Embryonic facial prominence (tissue), 1 donor: ENCODE measurements at regions not wholly inside any gene's neighbourhood (a gene's known extent, or its start where the extent isn't known, plus 50 kb on each side); places are given as distances from the start of the nearest gene placed in this dataset.
"Not testable (repeated sequence)": the region's sequence is repeated elsewhere in the genome, so short reads cannot be mapped to it uniquely, and the experiment has no call there.

Experiments
- DNase-seq: peaks from one replicate; pipeline ENCODE4 v3.0.0-alpha.2; 2016; ENCODE audit errors: extremely low spot score

DNA sequence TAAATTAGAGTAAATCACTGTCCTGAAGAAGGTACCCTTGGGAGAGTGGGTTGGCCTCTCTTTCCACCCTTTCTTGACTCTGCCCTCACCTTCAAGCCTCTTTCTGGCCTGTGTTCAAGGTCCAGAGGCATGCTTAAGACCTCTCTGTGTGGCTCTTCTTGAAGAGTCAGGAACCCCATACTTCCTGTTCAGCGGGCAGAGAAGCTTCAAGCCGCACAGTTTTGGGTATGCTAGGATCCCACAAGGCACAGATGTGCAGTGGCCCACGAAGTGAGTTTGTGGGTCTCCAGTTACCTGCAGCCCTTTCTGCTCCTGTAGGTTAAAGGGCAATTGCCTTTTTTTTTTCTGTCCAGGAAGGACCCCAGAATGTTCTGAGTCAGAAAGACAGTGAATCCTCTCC, 113.7 kb downstream of the PPIAL4A start:
- not testable (repeated sequence) for DNase-seq

DNA sequence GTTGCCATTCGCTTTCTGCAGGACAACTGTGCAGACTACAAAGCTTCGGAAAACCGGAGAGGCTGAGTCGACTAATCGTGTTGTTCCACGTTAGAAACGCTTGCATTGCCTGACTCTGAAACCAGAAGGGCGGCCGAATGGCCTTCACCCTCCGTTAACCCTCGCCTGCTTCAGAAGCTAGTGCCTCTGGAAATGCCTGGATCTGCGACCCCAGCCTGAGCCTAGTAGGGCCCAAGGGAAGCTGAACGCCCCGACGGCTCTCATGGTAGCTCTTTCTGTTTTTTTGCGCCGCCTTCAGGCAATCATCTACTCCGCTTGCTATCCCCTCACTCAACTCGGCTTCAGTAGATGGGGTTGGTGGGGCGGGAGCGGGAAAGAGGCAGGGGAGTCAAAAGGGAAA, 117.3 kb downstream of the PPIAL4A start:
- not testable (repeated sequence) for DNase-seq

DNA sequence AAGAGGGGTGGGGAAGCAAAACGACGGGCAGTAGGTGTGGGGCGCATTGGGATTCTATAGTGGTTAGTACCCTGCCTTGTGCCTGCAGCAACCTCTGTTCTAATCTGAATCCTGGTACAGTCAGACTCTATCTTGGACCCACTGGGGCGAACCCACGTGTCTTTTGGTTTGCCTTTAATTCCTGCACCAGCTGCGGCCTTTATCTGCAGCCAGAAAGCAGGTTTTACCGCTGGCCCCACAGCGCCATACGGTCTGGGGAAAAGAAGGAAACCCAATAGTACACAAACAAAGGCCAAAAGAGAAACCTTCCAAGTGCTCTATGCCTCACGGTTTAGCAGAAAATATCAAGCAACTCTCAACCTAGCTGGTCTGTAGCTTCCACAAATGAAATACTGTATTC, 118.2 kb downstream of the PPIAL4A start:
- DNase-seq, result not testable (repeated sequence)

DNA sequence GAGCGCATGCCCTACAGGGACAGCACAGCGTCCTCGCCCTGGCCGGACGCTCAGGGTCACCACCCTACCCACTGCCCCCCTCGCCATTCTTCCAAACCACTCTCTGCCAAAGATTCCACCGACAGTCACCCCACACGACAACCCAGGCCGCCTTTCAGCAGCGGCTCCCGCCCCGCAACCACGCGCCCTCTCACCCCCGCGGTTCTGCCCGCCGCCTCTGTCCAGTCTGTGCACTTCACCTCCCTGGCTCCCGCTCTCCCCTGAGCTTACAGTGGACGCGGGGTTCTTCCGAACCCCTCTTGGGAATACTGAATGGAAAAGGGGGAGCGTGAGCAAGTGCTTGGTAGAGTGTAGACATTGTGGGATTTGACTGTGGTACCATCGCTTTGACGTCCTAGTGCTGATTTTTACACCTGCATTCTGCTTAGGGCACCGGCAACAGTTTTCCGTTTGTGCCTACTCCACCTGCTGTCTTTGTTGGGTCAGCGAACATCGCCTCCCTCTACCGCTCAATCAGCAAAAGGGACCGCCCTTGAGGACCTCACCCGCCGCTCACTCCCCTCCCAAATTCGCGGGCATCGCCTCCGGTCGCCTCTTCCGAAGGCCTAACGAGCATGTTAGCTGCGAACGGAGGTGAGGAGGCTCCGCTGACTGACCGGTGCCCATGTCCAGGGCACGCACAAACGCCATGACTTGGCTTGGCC, 119.1 kb downstream of the PPIAL4A start:
- not testable (repeated sequence) for DNase-seq

DNA sequence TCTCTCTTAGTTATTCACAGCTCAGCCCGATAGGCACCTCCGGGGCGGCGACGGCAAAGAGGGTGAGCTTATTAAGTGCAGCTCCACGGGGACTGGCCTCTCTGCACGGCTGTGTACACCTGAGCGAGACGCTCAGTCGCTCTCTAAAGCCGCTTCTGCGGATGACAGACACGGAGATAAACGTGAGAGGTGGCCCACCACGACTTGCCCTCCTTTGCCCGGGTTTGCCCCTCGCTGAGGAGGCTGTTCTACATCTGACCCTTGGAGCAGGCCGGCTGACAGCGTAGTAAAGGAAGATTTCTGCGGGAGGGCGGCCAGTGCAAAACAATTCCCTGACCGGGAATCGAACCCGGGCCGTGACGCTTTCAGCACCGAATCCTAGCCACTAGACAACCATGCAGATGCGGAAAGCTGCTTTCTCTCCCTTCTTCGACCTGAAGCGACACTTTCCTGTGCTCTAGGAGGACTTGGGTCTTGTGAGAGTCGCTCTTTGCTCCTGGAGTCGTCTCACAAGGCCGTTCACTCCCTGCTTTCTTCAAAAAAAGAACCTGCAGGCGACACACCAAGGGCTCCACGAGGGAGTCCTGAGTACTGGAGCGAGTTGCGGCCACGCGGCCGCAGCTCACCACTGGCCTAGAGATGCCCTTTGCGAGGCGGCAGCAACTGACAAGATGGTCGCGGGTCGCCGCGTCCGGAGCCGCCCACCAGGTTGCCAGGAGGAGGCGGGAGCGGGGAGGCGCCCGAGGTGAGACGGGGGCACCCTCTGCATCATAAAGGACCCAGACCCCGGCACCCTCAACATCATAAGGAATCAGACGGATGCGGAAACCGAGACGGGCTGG, 119.9 kb downstream of the PPIAL4A start:
- DNase-seq, result not testable (repeated sequence)

DNA sequence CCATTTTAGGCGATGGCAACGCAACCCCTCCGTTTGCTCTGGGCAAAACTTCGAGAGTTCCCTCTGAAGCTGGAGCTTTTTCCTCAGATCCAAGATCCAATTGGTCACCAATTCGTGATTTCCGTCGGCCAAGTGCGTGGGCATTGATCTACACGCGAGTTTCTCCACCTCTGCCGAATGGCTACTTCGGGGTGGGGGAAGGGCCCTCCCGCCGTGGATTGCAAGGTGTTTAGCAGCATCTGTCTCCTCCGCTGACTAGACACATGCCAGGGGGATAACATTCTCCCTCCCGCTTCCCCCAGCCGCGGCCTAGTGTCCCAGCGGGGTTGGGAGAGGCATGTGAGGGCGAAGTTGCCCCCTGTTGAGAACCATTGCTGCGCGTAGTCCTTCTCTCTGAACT, 120.6 kb downstream of the PPIAL4A start:
- DNase-seq, result not testable (repeated sequence)

DNA sequence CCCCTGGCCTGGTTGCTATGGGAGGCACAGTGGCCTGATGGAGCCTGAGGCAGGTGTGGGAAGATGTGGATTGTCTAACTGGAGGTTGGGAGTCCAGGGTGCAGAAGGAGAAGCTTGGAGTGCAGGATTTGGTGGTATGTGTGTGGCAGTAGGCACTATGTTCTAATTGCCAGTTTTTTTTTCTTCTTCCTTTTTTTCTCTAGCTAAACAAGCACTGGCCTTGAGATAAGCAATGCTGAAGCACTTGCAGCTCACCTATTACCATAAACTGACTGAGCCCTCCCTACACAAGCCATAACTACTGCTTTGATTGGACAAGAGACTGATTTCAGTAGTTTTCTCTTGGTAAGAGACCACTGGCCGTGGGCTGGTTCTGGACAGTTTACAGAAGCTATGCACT, 123.6 kb downstream of the PPIAL4A start:
- not testable (repeated sequence) for DNase-seq

DNA sequence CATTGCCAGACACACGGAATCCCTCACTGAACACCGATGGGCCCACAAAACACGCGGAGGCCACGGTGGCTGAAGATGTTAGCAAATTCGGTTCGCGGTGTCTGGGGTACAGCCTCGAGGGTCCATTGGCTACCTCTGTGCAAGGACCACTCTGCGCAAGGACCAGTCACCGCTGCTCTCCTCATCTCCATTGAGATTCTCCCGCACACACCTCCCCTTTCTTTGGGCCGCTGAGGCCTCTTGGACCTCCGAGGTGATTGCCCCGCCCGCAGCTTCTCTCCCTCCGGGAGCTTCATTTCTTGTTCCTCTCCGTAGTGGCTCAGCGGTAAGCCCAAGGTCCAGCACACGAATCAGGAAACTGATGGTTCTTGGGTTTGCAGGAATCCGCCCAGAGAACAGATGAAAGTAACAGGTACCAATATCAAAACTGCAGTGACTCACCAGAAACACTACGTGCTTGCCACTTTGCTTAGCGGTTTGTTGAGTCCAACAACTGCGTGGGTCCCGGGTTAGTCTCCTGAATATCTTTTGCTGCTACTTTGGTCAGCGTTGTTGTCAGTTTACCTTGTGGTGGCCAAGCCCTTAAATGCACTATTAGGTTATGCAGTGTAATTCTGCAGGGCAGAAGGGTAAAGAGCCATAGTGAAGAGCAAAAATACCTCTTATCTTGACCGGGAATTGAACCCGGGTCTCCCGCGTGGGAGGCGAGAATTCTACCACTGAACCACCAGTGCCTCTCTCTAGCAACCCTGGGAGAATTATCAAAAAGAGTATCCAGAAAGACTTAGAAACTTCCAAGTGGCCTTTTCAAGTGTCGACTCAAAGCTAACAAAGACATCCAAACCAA, 126.8 kb downstream of the PPIAL4A start:
- DNase-seq, result peak; percentile 31

DNA sequence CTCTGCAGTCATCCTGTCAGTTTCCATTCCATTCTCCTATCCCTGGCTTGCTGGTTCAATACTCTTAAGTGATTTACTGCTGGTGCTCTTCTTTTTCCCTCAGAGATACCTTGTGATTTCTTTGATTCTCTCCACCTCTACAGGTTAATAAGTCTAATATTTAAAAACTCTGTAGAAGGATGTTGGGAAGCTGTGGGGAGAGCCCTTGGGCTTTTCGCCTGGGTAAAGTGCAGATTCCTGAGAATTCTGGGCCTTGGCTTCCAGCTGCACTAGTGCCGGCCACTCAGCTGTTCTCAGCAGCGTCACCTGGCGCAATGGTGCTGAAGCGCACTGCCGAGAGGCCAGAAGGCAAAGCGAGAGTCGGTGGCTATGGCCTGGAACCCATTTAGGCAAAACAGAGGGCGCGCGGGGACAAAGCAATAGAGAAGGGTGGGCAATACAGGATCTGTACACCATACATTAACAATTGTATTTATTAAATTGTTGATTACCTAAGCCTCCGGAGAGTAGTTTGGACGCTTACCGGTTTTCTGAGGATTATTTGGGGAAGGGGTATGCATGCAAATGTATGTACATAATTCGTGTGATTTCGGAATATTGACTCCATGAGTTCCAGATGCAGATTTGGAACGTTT, 130.3 kb downstream of the PPIAL4A start:
- DNase-seq, result not testable (repeated sequence)

DNA sequence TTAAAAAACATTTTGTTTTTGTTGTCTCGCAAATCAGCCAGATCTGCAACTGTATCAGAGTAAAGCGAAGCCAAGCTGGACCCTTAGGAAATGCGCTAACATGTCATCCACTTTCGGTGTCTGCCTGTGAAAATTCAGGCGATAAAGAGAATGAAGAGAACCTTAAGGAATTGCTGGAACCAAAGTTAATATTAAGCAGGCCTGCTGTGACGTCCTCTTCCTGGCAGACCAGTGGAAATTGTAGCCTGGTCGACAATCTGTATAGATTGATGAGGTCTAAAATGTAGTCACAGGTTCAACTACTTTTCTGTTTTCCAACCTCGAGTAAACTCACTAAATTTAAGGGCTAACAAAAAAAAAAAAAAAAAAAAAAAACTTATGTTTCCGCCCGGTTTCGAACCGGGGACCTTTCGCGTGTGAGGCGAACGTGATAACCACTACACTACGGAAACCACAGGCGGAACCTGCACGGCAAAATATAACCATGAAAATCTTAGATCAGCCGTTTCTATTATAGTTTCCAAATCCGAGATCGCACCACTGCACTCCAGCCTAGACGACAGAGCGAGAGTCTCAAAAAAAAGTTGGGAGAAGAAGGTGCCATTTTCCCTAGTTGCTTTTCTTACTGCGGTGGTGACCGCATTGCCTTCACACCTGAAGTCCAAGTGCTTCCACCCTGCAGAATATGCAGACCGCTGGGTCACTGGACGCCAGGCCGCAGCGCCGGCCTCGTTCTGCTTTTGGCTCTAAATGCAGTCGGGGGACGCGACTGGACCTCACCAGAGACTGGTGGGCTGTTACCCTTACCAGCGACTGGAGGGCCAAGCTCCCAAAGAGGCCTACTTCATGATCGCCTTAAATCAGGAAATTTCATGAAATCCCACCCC, 131.0 kb downstream of the PPIAL4A start:
- peak; percentile 61 for DNase-seq

DNA sequence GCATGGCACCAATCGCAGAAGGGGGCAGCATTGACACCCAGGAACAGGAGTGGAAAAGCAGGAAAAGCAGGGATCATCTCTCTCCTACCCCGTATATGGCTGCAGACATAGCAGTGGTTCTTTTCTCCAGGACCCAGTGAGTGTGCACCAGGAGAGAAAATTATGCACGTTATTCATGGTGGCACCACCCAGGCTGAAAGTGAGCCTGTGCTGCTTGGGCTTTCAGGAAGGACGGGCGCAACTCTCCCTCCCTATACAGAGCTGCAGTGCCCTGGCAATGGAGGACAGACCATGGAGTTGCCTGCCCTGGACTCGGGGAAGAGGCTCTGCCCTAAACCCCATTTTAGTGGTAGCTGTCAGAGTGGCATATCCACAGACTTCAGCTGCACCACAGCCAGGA, 132.1 kb downstream of the PPIAL4A start:
- DNase-seq, result not testable (repeated sequence)

DNA sequence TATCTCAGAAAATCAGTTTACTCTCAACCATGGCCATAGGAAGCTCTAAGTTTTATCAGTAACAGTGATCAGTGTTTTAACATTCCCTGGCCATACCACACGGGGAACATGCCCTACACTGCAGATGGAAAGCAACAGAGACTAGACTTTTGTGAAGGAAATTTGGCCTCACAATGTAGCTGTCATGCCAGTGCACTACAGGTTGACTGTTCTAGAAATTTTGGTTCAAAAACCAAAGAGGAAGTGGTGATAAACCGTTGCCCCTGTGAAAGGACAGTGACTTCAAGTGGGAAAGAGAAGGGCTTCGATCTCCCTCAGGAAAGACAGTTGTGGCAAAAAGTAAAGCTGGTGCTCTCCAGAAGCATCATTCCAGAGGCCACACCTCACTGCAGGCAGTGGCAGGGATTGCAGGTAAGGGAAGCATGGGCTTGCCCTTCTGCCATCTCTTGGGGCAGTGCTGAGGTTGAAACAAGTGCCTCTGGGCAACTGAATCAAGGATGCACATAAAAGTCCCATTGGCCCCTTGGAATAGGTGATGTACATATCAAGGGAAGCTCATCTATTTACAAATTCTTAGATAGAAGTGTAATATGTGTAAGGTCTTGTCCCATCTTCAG, 143.4 kb downstream of the PPIAL4A start:
- DNase-seq, result not testable (repeated sequence)

DNA sequence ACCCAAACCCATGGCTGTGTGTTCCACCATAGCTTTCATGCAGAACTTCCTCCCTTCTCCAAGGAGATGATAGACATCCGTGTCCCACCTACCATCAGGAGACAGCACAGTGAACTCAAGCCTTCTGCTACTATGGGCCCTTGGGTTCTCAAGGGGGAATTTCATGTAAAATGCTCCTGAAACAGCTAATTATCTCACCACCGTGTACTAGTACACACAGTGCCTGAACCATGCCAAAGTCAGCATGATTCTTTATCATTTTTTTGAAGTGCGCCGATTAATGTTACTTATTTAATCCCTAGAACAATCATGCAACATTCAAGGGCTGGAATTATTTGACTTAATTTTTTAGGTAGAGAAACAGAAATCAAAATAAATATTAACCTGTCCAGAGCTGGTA, 147.2 kb downstream of the PPIAL4A start:
- not testable (repeated sequence) for DNase-seq

DNA sequence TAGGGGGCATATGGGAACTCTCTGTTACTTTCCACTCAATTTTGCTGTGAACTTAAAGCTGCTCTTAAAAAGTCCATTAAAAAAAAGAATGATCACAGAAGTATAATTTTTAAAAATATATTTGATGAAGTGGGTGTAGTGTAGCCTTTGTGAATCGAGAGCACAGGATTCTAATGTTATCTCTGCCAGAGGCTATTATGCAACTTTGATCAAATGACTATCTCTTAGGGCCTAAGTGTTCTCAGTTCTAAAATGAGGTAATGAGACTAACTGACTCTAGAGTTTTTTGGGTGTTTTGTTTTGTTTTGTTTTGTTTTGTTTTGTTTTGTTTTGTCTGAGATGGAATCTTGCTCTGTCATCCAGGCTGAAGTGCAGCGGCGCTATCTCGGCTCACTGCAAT, 143.2 kb downstream of the FAM72B start:
- DNase-seq, result not testable (repeated sequence)

DNA sequence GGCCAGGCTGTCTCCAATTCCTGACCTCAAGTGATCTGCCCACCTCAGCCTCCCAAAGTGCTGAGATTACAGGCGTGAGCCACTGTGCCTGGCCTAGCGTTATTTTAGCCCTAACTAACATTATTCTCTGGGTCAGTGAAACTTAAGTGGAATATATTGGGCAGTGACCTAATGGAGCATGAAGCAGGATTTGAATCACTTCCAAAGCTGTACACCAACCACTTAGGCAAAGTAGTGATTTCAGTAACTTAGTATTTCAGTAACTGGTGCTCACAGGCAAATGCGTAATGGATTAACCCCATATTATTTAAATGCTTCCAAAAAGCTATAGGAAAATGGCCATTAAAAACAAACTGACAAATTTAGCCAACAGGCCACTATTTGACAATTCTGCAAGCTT, 142.6 kb downstream of the FAM72B start:
- not testable (repeated sequence) for DNase-seq

DNA sequence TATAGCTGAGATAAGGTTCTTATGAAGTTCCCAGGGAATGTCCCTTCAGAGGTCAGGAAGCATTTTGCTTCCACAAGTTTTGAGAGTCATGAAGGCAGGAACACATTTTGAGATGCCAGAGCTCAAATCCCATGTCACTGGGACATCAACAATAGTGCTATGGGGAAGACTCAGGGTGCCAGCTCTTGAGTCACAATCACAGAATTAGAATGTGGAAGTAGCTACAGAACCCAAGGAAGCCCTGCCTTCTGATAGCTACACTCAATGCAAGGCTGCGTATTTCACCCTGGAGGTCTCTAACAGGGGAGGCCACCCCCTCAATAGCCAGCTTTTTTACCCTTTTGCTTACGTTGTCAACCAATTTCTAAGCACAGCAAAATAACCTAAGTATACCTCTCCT, 141.3 kb downstream of the FAM72B start:
- DNase-seq, result not testable (repeated sequence)

DNA sequence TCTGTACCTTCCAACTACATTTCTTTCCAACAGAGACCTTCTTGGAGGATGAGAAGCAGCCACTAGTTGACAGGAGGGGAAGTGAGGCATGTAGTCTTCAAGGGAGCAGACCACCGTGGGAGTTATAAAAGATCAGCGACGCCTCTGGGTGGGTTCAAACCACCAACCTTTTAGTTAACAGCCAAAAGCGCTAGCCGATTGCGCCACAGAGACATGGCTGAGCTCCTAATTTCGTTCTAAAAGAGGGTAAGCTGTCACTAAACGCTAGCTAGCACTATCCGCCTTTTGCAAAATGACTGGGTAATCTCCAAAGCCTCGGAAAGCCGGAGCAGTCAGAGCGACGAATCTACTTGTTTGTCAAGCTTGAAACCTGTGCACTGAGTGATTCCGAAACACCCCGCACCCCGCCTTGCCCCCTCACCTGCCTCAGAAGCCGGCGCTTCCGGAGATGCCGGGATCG, 135.8 kb downstream of the FAM72B start:
- not testable (repeated sequence) for DNase-seq

DNA sequence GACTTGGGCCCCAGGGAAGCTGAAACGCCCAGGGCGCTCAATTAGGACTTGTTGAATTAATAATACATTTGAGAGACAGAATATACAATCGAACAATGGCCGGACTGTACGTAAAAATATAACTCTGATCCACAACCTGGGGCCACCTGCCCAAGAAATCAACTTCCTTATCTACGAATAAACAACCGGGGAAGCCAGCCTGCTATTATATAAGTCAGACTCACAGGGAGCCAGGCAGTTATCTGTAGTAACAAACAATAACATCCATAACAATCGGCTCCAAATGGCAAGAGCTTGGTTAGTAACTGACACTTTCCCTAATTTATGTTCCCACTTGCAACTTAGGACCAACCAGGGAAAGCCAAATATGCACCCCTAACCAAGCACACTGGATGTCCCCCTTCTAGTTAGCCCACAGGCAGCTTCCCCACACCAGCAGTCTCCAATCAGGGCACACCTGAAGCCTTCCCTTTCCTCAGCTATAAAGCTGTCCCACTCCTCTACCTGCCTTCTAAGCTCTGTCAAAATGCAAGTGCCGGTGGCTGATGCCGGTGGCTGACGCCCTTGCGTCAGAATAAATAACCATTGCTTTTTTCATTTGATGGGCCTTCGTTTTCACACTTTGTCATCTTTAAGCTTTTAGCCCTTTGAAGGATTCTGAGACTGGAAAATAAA, 135.2 kb downstream of the FAM72B start:
- DNase-seq, result not testable (repeated sequence)

DNA sequence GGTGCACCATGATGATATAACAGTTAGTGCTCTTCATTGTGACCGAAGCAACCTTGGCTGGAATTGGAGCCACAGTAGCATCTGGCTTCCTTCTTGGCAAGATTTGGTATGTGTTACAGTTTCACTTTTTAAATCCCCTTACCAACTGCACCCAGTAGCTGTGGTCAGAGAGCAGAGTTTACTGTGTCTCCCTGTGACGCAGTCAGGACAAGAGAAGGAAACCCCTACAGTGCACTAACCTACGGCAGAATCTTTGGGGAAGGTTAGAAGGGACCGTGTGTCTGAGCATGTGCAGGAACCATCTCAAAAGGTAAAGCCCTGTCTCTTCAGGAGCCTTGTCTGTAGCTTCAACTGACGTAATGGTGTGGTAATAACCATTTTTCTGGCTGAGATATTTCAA, 134.0 kb downstream of the FAM72B start:
- DNase-seq, result not testable (repeated sequence)
